IPS DF 6.9 (cell line): ENCODE measurements at regions not wholly inside any gene's neighbourhood (a gene's known extent, or its start where the extent isn't known, plus 50 kb on each side); places are given as distances from the start of the nearest gene placed in this dataset.

Source experiments
- DNase-seq: peaks from one replicate; pipeline ENCODE4 v3.0.0-alpha.2; 2013; ENCODE audit warnings: low read depth, low spot score
- H3K27ac ChIP-seq: one replicate; pipeline ENCODE4 v1.5.1; 2013; ENCODE audit warnings: low read length, control low read depth
- H3K27me3 ChIP-seq: 2 replicates; pipeline ENCODE4 v1.6.1; 2013; ENCODE audit warnings: mild to moderate bottlenecking, low read length; ENCODE audit not compliant: control insufficient read depth, insufficient read depth
- H3K36me3 ChIP-seq: 2 replicates; pipeline ENCODE4 v1.6.1; 2013; ENCODE audit warnings: low read length; ENCODE audit not compliant: control insufficient read depth, insufficient read depth
- H3K4me1 ChIP-seq: 2 replicates; pipeline ENCODE4 v1.6.1; 2013; ENCODE audit warnings: low read length; ENCODE audit not compliant: control insufficient read depth, insufficient read depth
- H3K4me3 ChIP-seq: 2 replicates; pipeline ENCODE4 v1.5.1; 2013; ENCODE audit warnings: mild to moderate bottlenecking, low read length
- H3K9me3 ChIP-seq: 2 replicates; pipeline ENCODE4 v1.6.1; 2013; ENCODE audit warnings: low read length, inconsistent platforms; ENCODE audit not compliant: control insufficient read depth, insufficient read depth
- WGBS: extraction: QIAGEN DNeasy Blood & Tissue Kit; methylation state at CpG from one replicate; pipeline ENCODE4 v1.1.7; 2013; ENCODE audit warnings: mixed read lengths, missing lambda C conversion rate; ENCODE audit not compliant: insufficient read length, insufficient coverage; 5-methylcytosine and 5-hydroxymethylcytosine counted together

DNA sequence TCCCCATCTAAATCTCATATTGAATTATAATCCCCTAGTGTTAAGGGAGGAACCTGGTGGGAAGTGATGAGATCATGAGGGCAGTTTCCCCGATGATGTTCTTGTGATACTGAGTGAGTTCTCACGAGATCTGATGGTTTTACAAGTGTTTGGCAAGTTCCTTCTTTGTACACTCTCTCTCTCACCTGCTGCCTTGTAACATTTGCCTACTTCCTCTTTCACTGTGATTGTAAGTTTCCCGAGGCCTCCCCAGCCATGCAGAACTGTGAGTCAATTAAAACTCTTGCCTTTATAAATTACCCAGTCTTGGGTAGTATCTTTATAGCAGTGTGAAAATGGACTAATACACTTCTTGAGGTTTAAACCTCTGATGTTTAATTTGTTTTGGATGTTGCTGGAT, 177.5 kb downstream of the CD8B2 start:
- no peak overlapping the region for H3K27ac ChIP-seq
- DNase-seq = no peak
- H3K4me1 ChIP-seq = no peaks in the 10 kb centered on the region
- H3K4me3 ChIP-seq = no peak overlapping the region
- H3K36me3 ChIP-seq = no peaks in the 10 kb centered on the region
- no CpG with 5 or more reads among the region's 3 CpGs for whole genome bisulfite sequencing
- no peaks in the 10 kb centered on the region for H3K27me3 ChIP-seq
- no peaks in the 10 kb centered on the region; the same call in 1 of the 2 replicates for H3K9me3 ChIP-seq

DNA sequence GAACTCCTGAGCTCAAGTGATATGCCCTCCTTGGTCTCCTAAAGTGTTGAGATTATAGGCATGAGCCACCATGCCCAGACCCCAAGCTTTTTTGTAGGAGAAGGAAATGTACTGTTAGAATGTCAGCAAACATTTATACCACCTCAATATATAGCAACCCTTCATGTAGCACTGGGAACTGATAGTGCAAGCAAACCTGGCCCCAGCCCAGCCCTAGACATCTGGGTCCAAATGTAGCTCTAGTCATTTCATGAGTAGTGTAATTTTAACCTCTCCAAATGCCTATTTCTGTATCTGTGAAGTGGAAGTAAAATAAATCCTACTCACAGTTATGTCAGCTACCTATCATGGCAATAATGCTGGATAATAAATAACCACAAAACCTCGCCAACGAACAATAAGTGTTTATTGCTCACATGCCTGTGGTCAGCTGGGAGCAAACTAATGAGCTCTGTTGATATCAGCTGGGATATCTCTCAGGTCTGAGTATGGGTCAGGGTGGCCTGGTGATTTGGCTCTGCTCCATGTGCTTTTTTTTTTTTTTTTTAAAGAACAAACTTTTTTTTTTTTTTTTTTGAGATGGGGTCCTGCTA, 180.4 kb downstream of the CD8B2 start:
- no peak overlapping the region for H3K27ac ChIP-seq
- DNase-seq = no peak
- H3K36me3 ChIP-seq = no peaks in the 10 kb centered on the region
- no peaks in the 10 kb centered on the region for H3K4me1 ChIP-seq
- WGBS = no CpG with 5 or more reads among the region's 2 CpGs
- no peaks in the 10 kb centered on the region; the same call in none of the 2 replicates for H3K9me3 ChIP-seq
- no peak overlapping the region for H3K4me3 ChIP-seq
- no peaks in the 10 kb centered on the region for H3K27me3 ChIP-seq

DNA sequence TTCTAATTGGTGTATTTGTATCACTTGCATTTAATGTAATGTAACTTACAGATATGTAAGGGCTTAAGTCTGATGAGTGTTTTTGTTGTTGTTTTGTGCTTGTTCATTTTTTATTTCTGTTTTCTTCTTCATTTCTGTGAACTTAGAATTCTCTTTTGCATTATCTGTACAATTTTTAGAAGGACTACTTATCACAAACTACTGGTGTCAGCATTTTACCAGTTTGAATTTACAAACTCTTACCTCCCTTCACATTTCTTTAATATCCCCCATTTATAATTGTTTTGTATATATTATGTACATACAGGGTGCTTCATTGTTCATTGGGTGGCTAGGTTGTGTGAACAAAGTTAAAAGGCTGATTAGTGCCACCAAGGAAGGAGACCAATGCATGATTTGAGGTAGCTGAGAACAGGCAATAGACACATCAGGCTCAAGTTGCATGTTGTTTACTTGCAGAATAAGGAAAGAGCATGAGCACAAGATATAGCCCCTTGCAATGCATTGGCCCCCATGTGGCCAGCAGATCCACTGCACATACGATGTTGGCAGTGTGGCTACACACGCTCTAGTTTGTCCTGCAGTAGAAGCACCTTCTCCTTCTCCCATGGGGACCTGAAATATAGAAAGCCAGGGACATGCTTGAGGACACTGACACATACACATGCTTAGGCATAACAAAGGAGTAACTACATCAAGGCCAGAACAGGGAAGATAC, 198.2 kb downstream of the CD8B2 start:
- H3K4me3 ChIP-seq = no peak overlapping the region
- H3K9me3 ChIP-seq = no peaks in the 10 kb centered on the region
- no peak for DNase-seq
- no peaks in the 10 kb centered on the region for H3K36me3 ChIP-seq
- H3K27ac ChIP-seq = no peak overlapping the region
- no peaks in the 10 kb centered on the region for H3K4me1 ChIP-seq
- no peaks in the 10 kb centered on the region for H3K27me3 ChIP-seq
- no CpG with 5 or more reads among the region's 2 CpGs for WGBS

DNA sequence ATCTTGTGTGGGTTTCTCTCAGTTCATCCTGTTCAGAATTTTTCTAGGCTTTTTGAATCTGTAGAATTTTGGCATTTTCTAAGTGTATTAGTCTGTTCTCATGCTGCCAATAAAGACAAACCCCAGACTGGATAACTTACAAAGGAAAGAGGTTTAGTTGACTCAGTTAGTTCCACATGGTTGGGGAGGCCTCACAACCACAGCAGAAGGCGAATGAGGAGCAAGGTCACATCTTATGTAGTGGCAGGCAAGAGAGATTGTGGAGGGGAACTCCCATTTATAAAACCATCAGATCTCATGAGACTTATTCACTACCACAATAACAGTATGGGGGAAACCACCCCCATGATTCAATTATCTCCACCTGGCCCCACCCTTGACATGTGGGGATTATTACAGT, 199.2 kb downstream of the ST6GAL2 start:
- Histone ChIP-seq H3K36me3 (no peaks in the 10 kb centered on the region), H3K4me3 (no peak overlapping the region), H3K27me3 (no peaks in the 10 kb centered on the region), H3K4me1 (no peaks in the 10 kb centered on the region), H3K9me3 (no peaks in the 10 kb centered on the region), H3K27ac (no peak overlapping the region)
- no peak for DNase-seq
- no CpG with 5 or more reads among the region's 1 CpG for WGBS

DNA sequence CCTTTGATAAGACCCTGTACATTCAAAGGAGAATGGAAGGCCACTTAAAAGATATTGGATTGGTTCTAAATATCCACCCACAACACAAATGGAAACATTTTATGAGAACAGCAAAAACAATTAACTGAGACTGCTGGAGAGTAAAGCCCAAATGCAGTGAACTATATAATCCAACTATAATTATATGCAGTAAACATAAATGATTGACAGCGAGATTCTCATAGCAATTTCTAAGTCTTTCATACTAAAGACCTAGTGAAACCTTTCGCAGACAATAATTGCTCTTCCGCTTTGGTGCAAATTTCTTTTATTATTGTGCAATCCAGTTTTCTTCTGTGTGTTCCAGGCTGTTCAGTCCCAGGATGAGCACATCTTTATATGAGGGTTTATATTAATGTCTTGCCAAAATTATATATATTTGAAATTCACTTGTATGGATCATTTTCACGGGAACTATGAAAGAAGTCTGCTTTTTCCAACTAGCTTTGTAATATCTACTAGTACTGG, 190.9 kb downstream of the ST6GAL2 start:
- DNase-seq = no peak
- H3K4me1 ChIP-seq = no peaks in the 10 kb centered on the region
- H3K27me3 ChIP-seq = no peaks in the 10 kb centered on the region
- no peaks in the 10 kb centered on the region for H3K9me3 ChIP-seq
- WGBS = no CpG with 5 or more reads among the region's 4 CpGs
- no peak overlapping the region for H3K4me3 ChIP-seq
- H3K36me3 ChIP-seq = no peaks in the 10 kb centered on the region
- no peak overlapping the region for H3K27ac ChIP-seq

- Histone ChIP-seq H3K27ac (no peak overlapping the region), H3K27me3 (no peaks in the 10 kb centered on the region), H3K36me3 (no peaks in the 10 kb centered on the region), H3K4me3 (no peak overlapping the region), H3K4me1 (no peaks in the 10 kb centered on the region), H3K9me3 (no peaks in the 10 kb centered on the region)
- no peak for DNase-seq
- WGBS = no CpG with 5 or more reads among the region's 5 CpGs
Observed at GRCh38 chr2:106695919-106696318, 190.0 kb downstream of the ST6GAL2 start.

DNA sequence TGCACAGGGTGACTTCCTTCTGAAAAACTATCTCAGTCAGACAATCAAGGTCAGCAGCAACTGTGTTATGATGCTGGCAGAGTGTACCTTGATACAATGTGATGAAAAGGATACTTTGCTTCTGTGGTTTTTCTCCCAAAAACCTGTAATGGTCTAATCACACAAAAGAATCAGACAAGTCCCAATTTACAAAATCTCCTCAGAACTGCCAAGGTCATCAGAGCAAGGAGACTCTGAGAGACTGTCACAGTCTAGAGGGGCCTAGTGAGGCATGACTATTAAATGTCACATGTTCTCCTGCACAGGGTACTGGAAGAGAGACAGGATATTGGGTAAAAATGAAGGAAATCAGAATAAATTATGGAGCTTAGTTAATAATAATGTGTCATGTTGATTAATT, 185.4 kb downstream of the ST6GAL2 start:
- no peak for DNase-seq
- Histone ChIP-seq H3K9me3 (no peaks in the 10 kb centered on the region), H3K27me3 (no peaks in the 10 kb centered on the region), H3K36me3 (no peaks in the 10 kb centered on the region), H3K27ac (no peak overlapping the region), H3K4me3 (no peak overlapping the region), H3K4me1 (no peaks in the 10 kb centered on the region)

- no peak overlapping the region for H3K27ac ChIP-seq
- no CpG with 5 or more reads among the region's 3 CpGs for WGBS
- DNase-seq = no peak
Observed at GRCh38 chr2:106701203-106702022, 184.6 kb downstream of the ST6GAL2 start.

GRCh38 chr2:106703161-106703560, 182.8 kb downstream of the ST6GAL2 start:
- Histone ChIP-seq H3K27me3 (no peaks in the 10 kb centered on the region), H3K36me3 (no peaks in the 10 kb centered on the region), H3K27ac (no peak overlapping the region), H3K9me3 (no peaks in the 10 kb centered on the region), H3K4me1 (no peaks in the 10 kb centered on the region; the same call in 1 of the 2 replicates), H3K4me3 (no peak overlapping the region)
- DNase-seq = no peak
- WGBS = no CpG with 5 or more reads among the region's 6 CpGs

More at GRCh38 chr2:106701203-106702022, 184.6 kb downstream of the ST6GAL2 start:
- no peaks in the 10 kb centered on the region for H3K27me3 ChIP-seq
- H3K4me1 ChIP-seq = no peaks in the 10 kb centered on the region
- H3K36me3 ChIP-seq = no peaks in the 10 kb centered on the region
- no peak overlapping the region for H3K4me3 ChIP-seq
- H3K9me3 ChIP-seq = no peaks in the 10 kb centered on the region

DNA sequence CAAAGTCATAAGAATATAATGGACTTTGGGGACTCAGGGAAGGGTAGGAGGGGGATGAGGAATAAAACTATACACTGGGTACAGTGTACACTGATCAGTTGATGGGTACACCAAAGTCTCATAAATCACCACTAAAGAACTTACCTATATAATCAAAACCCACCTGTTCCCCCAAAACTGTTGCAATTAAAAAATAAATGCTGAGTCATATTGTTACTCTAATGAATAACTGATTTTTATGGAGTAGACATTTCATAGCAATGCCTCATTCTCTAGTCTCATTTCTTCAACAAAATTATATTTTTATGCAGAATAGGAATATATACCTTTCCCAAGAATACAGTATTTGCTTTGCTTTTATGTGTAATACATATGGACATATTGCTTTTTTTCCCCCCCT, 181.2 kb downstream of the ST6GAL2 start:
- no peaks in the 10 kb centered on the region for H3K9me3 ChIP-seq
- H3K27me3 ChIP-seq = no peaks in the 10 kb centered on the region
- no peak overlapping the region for H3K27ac ChIP-seq
- no peaks in the 10 kb centered on the region; the same call in 1 of the 2 replicates for H3K4me1 ChIP-seq
- no peak for DNase-seq
- no peak overlapping the region for H3K4me3 ChIP-seq
- no peaks in the 10 kb centered on the region for H3K36me3 ChIP-seq
